ENCODE measurements at regions not wholly inside any gene's neighbourhood (a gene's known extent, or its start where the extent isn't known, plus 50 kb on each side); places are given as distances from the start of the nearest gene placed in this dataset.

DNA sequence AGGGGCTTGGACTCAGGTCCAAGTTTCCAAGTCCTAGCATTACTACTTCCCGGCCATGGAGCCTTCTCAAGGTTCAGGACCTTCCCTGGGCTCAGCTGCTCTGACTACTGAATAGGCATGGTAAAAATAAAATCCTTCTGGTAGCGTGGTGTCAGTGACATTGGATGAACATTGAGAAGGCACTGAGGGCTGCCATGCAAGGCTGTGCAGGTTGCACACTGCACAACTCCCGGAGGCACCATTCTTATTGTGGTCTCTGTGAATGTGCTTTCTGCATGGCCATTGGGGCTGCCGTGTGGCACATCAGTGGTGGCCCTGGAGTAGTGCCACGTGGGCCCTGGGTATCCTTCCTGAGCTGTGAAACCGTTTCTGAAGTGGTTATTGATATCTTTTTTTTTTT is 250.2 kb upstream of the CIBAR2 start:
- Histone ChIP-seq H3K4me2 (ENCODE audit: low read depth, low read length) (no peak overlapping the region), H3K27ac (ENCODE audit: extremely low read length, insufficient read depth, low read length) (no peak overlapping the region), H3K4me3 (replicated peaks in 1 of 3; ENCODE audit: insufficient read depth in 1 of 3, low read depth in 2 of 3, low read length in 3 of 3) (no peak overlapping the region), H4K20me1 (ENCODE audit: insufficient read depth, low read length) (no peaks in the 10 kb centered on the region), H2AFZ (ENCODE audit: low read length) (no peak overlapping the region), H3K79me2 (ENCODE audit: insufficient read depth, low read length) (no peaks in the 10 kb centered on the region), H3K9ac (ENCODE audit: insufficient read depth, low read depth, low read length) (no peak overlapping the region), H3K4me1 (ENCODE audit: insufficient read depth, low read length) (peaks cover 41% of the 10 kb centered on the region), H3K27me3 (ENCODE audit: control insufficient read depth in 1 of 2, insufficient read depth in 2 of 2, low read length in 2 of 2) (peaks cover 0 to 1% of the 10 kb centered on the region in 2 experiments; a peak in 2 of 5 replicates), H3K36me3 (replicated peaks in 1 of 2; ENCODE audit: control insufficient read depth in 1 of 2, insufficient read depth in 2 of 2, low read length in 2 of 2) (no peaks in the 10 kb centered on the region), H3K9me3 (ENCODE audit: low read length) (no peaks in the 10 kb centered on the region)
- TF ChIP-seq, protein P1, sequence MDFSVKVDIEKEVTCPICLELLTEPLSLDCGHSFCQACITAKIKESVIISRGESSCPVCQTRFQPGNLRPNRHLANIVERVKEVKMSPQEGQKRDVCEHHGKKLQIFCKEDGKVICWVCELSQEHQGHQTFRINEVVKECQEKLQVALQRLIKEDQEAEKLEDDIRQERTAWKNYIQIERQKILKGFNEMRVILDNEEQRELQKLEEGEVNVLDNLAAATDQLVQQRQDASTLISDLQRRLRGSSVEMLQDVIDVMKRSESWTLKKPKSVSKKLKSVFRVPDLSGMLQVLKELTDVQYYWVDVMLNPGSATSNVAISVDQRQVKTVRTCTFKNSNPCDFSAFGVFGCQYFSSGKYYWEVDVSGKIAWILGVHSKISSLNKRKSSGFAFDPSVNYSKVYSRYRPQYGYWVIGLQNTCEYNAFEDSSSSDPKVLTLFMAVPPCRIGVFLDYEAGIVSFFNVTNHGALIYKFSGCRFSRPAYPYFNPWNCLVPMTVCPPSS (IDR thresholded peaks at IDR 0.05), result no peak
- BruUV-seq (replicated peaks), result no TSS peak
- ChIA-PET POLR2A (no interaction called here), CTCF (ENCODE audit: low intra/inter-chr PET ratio, low total read pairs) (no interaction called here)
- DNase-seq (ENCODE audit: low spot score) (no peak), FAIRE-seq (no peak), ATAC-seq (no peak)
- in situ Hi-C loops (cut with HindIII; ENCODE audit: extremely low pct_ligation_motif_present, low pct_unique_long_range_greater_than_20kb) (no loop called here), intact Hi-C loops (cut with micrococcal nuclease; ENCODE audit: unreplicated experiment) (no loop called here)
- 64% methylated on average over 6 of the region's 6 CpGs for WGBS (ENCODE audit: low lambda C conversion rate)

DNA sequence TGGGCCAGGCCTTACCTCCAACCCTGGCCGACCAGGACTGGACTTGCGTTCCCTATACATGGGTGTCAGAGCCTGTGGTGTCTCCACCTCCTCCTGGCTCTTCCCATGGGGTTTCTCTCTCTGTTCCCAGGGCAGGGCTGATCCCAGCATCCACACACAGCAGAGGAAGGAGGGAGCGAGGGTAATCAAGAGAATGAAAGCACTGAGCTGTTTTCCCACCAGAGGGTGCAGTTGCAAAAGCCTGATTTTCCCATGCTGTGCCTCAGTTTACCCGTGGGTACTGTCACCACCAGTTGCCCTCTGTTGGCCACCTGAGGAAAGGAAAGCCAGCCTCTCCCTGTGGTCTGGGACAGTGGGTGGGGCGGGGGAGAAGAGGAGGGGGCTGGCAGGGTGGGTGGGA is 249.7 kb upstream of the GSE1 start:
- no TSS peak for BruUV-seq (replicated peaks)
- Histone ChIP-seq H3K4me1 (ENCODE audit: insufficient read depth, low read length) (peaks cover 36% of the 10 kb centered on the region), H3K79me2 (ENCODE audit: insufficient read depth, low read length) (no peaks in the 10 kb centered on the region), H3K27ac (ENCODE audit: extremely low read length, insufficient read depth, low read length) (no peak overlapping the region), H3K4me2 (ENCODE audit: low read depth, low read length) (no peak overlapping the region), H3K9me3 (ENCODE audit: low read length) (no peaks in the 10 kb centered on the region), H3K36me3 (replicated peaks in 1 of 2; ENCODE audit: control insufficient read depth in 1 of 2, insufficient read depth in 2 of 2, low read length in 2 of 2) (no peaks in the 10 kb centered on the region), H3K9ac (ENCODE audit: insufficient read depth, low read depth, low read length) (no peak overlapping the region), H4K20me1 (ENCODE audit: insufficient read depth, low read length) (no peaks in the 10 kb centered on the region), H3K27me3 (ENCODE audit: control insufficient read depth in 1 of 2, insufficient read depth in 2 of 2, low read length in 2 of 2) (peaks cover 0 to 1% of the 10 kb centered on the region in 2 experiments; a peak in 2 of 5 replicates), H3K4me3 (replicated peaks in 1 of 3; ENCODE audit: insufficient read depth in 1 of 3, low read depth in 2 of 3, low read length in 3 of 3) (no peak overlapping the region), H2AFZ (ENCODE audit: low read length) (no peak overlapping the region)
- intact Hi-C loops (cut with micrococcal nuclease; ENCODE audit: unreplicated experiment) (no loop called here), in situ Hi-C loops (cut with HindIII; ENCODE audit: extremely low pct_ligation_motif_present, low pct_unique_long_range_greater_than_20kb) (no loop called here)
- no peak for FAIRE-seq
- WGBS (ENCODE audit: low lambda C conversion rate), result 62% methylated on average over 5 of the region's 5 CpGs
- POLR2A ChIA-PET, result no interaction called here
- TF ChIP-seq ZNF549 (CRISPR knock-in tag; IDR thresholded peaks at IDR 0.05) (no peak), CENPT (CRISPR knock-in tag; IDR thresholded peaks at IDR 0.05; ENCODE audit: low read depth) (no peak), ZNF678 (CRISPR knock-in tag; IDR thresholded peaks at IDR 0.05) (no peak), ZNF138 (CRISPR knock-in tag; IDR thresholded peaks at IDR 0.05; ENCODE audit: low read depth) (no peak), KDM2A (CRISPR knock-in tag; IDR thresholded peaks at IDR 0.05; ENCODE audit: borderline replicate concordance, low read depth) (no peak), NFKBIZ (CRISPR knock-in tag; IDR thresholded peaks at IDR 0.05) (no peak), CBX1 (IDR thresholded peaks at IDR 0.05; ENCODE audit: low read depth) (no peak), ATRX (CRISPR knock-in tag; IDR thresholded peaks at IDR 0.05; ENCODE audit: borderline replicate concordance) (no peak), PAF1 (CRISPR knock-in tag; IDR thresholded peaks at IDR 0.05) (no peak)
- TF ChIP-seq, protein P2, sequence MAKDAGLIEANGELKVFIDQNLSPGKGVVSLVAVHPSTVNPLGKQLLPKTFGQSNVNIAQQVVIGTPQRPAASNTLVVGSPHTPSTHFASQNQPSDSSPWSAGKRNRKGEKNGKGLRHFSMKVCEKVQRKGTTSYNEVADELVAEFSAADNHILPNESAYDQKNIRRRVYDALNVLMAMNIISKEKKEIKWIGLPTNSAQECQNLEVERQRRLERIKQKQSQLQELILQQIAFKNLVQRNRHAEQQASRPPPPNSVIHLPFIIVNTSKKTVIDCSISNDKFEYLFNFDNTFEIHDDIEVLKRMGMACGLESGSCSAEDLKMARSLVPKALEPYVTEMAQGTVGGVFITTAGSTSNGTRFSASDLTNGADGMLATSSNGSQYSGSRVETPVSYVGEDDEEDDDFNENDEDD (CRISPR knock-in tag; IDR thresholded peaks at IDR 0.05; ENCODE audit: borderline replicate concordance), result no peak
- TF ChIP-seq, protein P3, sequence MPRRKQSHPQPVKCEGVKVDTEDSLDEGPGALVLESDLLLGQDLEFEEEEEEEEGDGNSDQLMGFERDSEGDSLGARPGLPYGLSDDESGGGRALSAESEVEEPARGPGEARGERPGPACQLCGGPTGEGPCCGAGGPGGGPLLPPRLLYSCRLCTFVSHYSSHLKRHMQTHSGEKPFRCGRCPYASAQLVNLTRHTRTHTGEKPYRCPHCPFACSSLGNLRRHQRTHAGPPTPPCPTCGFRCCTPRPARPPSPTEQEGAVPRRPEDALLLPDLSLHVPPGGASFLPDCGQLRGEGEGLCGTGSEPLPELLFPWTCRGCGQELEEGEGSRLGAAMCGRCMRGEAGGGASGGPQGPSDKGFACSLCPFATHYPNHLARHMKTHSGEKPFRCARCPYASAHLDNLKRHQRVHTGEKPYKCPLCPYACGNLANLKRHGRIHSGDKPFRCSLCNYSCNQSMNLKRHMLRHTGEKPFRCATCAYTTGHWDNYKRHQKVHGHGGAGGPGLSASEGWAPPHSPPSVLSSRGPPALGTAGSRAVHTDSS (CRISPR knock-in tag; conservative IDR thresholded peaks at IDR 0.05), result no peak
- DNase-seq (ENCODE audit: low spot score), result no peak
- no peak for ATAC-seq
- CTCF ChIA-PET (ENCODE audit: low intra/inter-chr PET ratio, low total read pairs), result no interaction called here
